ENCODE measurements at regions not wholly inside any gene's neighbourhood (a gene's known extent, or its start where the extent isn't known, plus 50 kb on each side); places are given as distances from the start of the nearest gene placed in this dataset.

DNA sequence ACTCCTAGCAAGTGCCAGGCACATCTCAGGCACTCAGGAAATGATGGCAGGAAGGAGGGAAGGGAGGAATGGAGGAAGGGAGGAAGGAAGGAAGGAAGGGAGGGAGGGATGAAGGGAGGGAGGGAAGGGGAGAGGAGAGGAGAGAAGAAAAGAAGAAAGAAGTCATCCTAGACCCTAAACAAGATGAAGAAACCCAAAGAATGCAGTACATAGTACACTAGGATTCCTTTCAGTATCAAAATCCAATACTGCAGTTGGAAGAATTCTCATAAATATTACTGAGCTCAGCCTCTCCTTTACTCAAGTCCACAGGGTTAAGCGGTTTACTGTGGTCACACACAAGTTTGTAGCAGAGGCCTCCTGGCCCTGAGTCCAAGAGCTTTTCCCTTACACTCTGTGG is 155.7 kb upstream of the ETAA1 start:
- TF ChIP-seq YY1 (IDR thresholded peaks at IDR 0.05; ENCODE audit: low read depth) (no peak), TEAD4 (IDR thresholded peaks at IDR 0.05) (no peak), TAF1 (IDR thresholded peaks at IDR 0.05; ENCODE audit: low read depth) (no peak), RAD21 (IDR thresholded peaks at IDR 0.05; ENCODE audit: low read depth) (no peak), EP300 (IDR thresholded peaks at IDR 0.05; ENCODE audit: borderline replicate concordance) (no peak), ZBTB7A (IDR thresholded peaks at IDR 0.05; ENCODE audit: low read depth) (no peak), CEBPB (IDR thresholded peaks at IDR 0.05) (no peak), CREB1 (IDR thresholded peaks at IDR 0.05; ENCODE audit: low read depth) (no peak)
- TF ChIP-seq, protein P1, sequence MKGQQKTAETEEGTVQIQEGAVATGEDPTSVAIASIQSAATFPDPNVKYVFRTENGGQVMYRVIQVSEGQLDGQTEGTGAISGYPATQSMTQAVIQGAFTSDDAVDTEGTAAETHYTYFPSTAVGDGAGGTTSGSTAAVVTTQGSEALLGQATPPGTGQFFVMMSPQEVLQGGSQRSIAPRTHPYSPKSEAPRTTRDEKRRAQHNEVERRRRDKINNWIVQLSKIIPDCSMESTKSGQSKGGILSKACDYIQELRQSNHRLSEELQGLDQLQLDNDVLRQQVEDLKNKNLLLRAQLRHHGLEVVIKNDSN (IDR thresholded peaks at IDR 0.05): no peak
- TF ChIP-seq, protein P2, sequence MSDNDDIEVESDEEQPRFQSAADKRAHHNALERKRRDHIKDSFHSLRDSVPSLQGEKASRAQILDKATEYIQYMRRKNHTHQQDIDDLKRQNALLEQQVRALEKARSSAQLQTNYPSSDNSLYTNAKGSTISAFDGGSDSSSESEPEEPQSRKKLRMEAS (IDR thresholded peaks at IDR 0.05): no peak

Data from Ishikawa (cell line).